Caco-2 (cell line): ENCODE measurements at regions not wholly inside any gene's neighbourhood (a gene's known extent, or its start where the extent isn't known, plus 50 kb on each side); places are given as distances from the start of the nearest gene placed in this dataset.

ENCODE experiments used
- BruUV-seq: library from RNA; stranded (reverse); fragments of 400-500 nt; replicated peaks from 2 replicates; lab custom pipeline; 2021; lab: Mats Ljungman, UMichigan
- CTCF ChIA-PET: fragments of 300-600 bp; sonication (Branson Sonifier 250); formaldehyde crosslinking; loops from one replicate; lab custom pipeline; 2022; ENCODE audit warnings: antibody characterized with exemption; lab: Charles Lee
- POLR2A ChIA-PET: fragments of 300-600 bp; sonication (Branson Sonifier 250); formaldehyde crosslinking; loops from one replicate; lab custom pipeline; 2022; ENCODE audit warnings: antibody characterized with exemption; lab: Charles Lee
- DNase-seq, 2 experiments: peaks; one replicate each; pipeline versions ENCODE4 v3.0.0 to v3.0.0-alpha.2; 2020 to 2022
- H3K27me3 ChIP-seq: replicated peaks from 2 replicates; pipeline ENCODE4 v1.6.0; 2011; ENCODE audit warnings: low read length; ENCODE audit not compliant: control insufficient read depth, insufficient read depth
- H3K36me3 ChIP-seq: 2 replicates; pipeline ENCODE4 v1.5.1; 2011; ENCODE audit warnings: low read length; ENCODE audit not compliant: control insufficient read depth, insufficient read depth
- H3K4me1 ChIP-seq: fragments of 250-450 bp; sonication (Bioruptor Pico); 2 replicates; pipeline ENCODE4 v1.5.1; 2020; ENCODE audit warnings: mild to moderate bottlenecking
- H3K4me3 ChIP-seq: 2 replicates; pipeline ENCODE4 v1.5.1; 2011; ENCODE audit warnings: low read depth, mild to moderate bottlenecking, control low read depth, low read length
- H3K9me3 ChIP-seq: fragments of 250-450 bp; sonication (Bioruptor Pico); 2 replicates; pipeline ENCODE4 v1.5.1; 2020; ENCODE audit warnings: mild to moderate bottlenecking, moderate library complexity
- H3K27ac Mint-ChIP-seq: one replicate; pipeline ENCODE4 v1.8.0; 2022; ENCODE audit warnings: mixed read lengths; ENCODE audit not compliant: unreplicated experiment
- H3K27me3 Mint-ChIP-seq: one replicate; pipeline ENCODE4 v1.8.0; 2022; ENCODE audit warnings: mixed read lengths; ENCODE audit not compliant: insufficient read depth, unreplicated experiment
- H3K36me3 Mint-ChIP-seq: one replicate; pipeline ENCODE4 v1.8.0; 2022; ENCODE audit warnings: mild to moderate bottlenecking, mixed read lengths; ENCODE audit not compliant: insufficient read depth, unreplicated experiment
- H3K4me1 Mint-ChIP-seq: one replicate; pipeline ENCODE4 v1.8.0; 2022; ENCODE audit warnings: low read depth, mixed read lengths; ENCODE audit not compliant: unreplicated experiment
- H3K4me3 Mint-ChIP-seq: one replicate; pipeline ENCODE4 v1.8.0; 2022; ENCODE audit warnings: mild to moderate bottlenecking, moderate library complexity, mixed read lengths; ENCODE audit not compliant: unreplicated experiment
- H3K9me3 Mint-ChIP-seq: one replicate; pipeline ENCODE4 v1.8.0; 2022; ENCODE audit warnings: mixed read lengths; ENCODE audit not compliant: unreplicated experiment
- intact Hi-C: fragments of 100-400 bp; cut with micrococcal nuclease; formaldehyde crosslinking; loops from one replicate; pipeline ENCODE4 v1.10.0; 2022; ENCODE audit not compliant: unreplicated experiment
- TF ChIP-seq, protein P1 (sequence below), 2 experiments: fragments of 200-600 bp in 1 of 2; IDR thresholded peaks; 1 replicate in 1 of 2; 2 replicates in 1 of 2; pipeline versions ENCODE4 v1.5.1 to v1.8.0; 2011 to 2022; ENCODE audit warnings: antibody characterized with exemption in 1 of 2, control low read depth in 1 of 2, inconsistent platforms in 1 of 2, low read depth in 1 of 2, low read length in 1 of 2, mild to moderate bottlenecking in 1 of 2, moderate library complexity in 1 of 2; ENCODE audit not compliant: insufficient read depth in 1 of 2, severe bottlenecking in 1 of 2, unreplicated experiment in 1 of 2

DNA sequence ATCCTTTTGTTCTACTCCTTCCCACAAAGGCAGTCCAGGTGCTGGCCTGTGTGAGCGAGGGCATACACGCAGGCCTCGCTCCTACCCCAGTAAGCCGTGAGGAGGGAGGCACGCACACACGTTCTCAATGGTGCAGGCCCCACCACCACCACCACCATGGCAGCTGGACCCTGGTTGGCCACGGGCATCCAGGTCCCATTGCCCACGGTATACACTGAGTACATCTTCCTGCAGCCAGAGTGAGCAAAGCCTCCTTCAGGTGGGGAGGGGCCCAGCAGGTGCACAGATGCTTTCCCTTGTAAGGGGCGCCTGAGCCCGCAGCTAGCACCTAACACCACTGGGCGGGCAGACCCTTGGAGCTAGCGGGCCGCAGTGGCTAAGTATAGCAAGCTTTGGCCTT lies 373.3 kb upstream of the MKI67 start:
- POLR2A ChIA-PET, result no interaction called here
- H3K27me3 Mint-ChIP-seq, result peaks cover 12% of the 10 kb centered on the region
- BruUV-seq, result no TSS peak

DNA sequence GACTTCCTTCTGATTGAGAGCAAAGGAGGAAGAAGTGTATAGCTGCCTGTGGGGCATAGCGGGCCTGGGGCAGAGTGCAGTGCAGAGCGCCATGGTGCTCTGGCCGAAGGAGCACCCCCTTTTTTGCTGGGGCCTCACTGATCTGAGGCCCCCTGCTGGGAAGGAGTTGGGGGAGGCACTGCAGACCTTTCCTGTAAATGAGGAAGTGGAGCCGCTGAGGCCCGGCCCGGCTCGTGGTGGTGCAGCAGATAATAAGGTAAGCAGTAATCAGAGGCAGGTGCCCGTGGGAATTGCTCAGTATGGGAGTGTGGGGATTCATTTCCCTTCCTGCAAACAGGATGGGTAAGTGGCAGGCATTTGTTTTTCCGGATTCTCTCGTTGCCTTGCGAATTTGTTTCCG lies 373.7 kb upstream of the MKI67 start:
- H3K27me3 Mint-ChIP-seq, result peaks cover 12% of the 10 kb centered on the region
- ChIA-PET POLR2A (no interaction called here), CTCF (no interaction called here)
- intact Hi-C loops, result no loop called here
- H3K4me3 ChIP-seq, result no peak overlapping the region
- no peaks in the 10 kb centered on the region for H3K4me1 Mint-ChIP-seq
- no TSS peak for BruUV-seq
- H3K36me3 Mint-ChIP-seq, result no peaks in the 10 kb centered on the region
- no peak overlapping the region for H3K4me3 Mint-ChIP-seq
- H3K27me3 ChIP-seq, result no peaks in the 10 kb centered on the region
- H3K4me1 ChIP-seq, result no peaks in the 10 kb centered on the region
- H3K9me3 ChIP-seq, result no peaks in the 10 kb centered on the region
- no peaks in the 10 kb centered on the region for H3K9me3 Mint-ChIP-seq
- H3K27ac Mint-ChIP-seq, result no peak overlapping the region
- no peak for DNase-seq
- H3K36me3 ChIP-seq, result no peaks in the 10 kb centered on the region
- TF ChIP-seq, protein P1, sequence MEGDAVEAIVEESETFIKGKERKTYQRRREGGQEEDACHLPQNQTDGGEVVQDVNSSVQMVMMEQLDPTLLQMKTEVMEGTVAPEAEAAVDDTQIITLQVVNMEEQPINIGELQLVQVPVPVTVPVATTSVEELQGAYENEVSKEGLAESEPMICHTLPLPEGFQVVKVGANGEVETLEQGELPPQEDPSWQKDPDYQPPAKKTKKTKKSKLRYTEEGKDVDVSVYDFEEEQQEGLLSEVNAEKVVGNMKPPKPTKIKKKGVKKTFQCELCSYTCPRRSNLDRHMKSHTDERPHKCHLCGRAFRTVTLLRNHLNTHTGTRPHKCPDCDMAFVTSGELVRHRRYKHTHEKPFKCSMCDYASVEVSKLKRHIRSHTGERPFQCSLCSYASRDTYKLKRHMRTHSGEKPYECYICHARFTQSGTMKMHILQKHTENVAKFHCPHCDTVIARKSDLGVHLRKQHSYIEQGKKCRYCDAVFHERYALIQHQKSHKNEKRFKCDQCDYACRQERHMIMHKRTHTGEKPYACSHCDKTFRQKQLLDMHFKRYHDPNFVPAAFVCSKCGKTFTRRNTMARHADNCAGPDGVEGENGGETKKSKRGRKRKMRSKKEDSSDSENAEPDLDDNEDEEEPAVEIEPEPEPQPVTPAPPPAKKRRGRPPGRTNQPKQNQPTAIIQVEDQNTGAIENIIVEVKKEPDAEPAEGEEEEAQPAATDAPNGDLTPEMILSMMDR (IDR thresholded peaks at IDR 0.05; ENCODE audit: insufficient read depth in 1 of 2, low read depth in 1 of 2, low read length in 1 of 2, severe bottlenecking in 1 of 2, unreplicated experiment in 1 of 2), result no peak

More for the DNA sequence above, 373.3 kb upstream of the MKI67 start:
- Histone ChIP-seq H3K36me3 (no peaks in the 10 kb centered on the region), H3K9me3 (no peaks in the 10 kb centered on the region), H3K27me3 (no peaks in the 10 kb centered on the region), H3K4me1 (no peaks in the 10 kb centered on the region), H3K4me3 (no peak overlapping the region)
- TF ChIP-seq, protein P1 (IDR thresholded peaks at IDR 0.05; ENCODE audit: insufficient read depth in 1 of 2, low read depth in 1 of 2, low read length in 1 of 2, severe bottlenecking in 1 of 2, unreplicated experiment in 1 of 2), result no peak
- Mint-ChIP-seq H3K9me3 (no peaks in the 10 kb centered on the region), H3K36me3 (no peaks in the 10 kb centered on the region), H3K27ac (no peak overlapping the region), H3K4me3 (no peak overlapping the region), H3K4me1 (no peaks in the 10 kb centered on the region)
- intact Hi-C loops, result no loop called here
- CTCF ChIA-PET, result no interaction called here
- DNase-seq, result no peak

DNA sequence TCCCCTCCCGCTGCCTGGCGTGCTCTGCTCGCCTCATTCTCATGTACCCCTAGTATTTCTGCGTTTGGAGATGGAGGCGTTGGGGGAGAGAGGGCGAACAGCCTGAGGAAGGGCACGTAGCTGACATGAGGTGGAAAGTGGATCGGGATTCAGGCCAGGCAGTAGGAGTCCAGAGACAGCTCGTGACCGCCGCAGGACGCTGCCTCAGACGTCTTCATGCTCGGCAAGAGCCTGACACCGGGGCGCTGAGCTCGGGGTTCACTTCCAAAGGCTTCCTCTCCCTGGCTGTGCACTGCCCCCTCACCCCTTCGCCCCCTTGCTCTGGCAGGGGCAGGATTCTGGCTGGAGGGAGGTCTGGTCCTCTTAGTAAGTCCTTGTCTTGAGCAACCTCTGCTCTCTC lies 374.4 kb upstream of the MKI67 start:
- H3K27me3 ChIP-seq, result no peaks in the 10 kb centered on the region

More for the DNA sequence above, 374.4 kb upstream of the MKI67 start:
- TF ChIP-seq, protein P1 (IDR thresholded peaks at IDR 0.05; ENCODE audit: insufficient read depth in 1 of 2, low read depth in 1 of 2, low read length in 1 of 2, severe bottlenecking in 1 of 2, unreplicated experiment in 1 of 2), result no peak
- intact Hi-C loops, result no loop called here
- no TSS peak for BruUV-seq
- no peak for DNase-seq
- no peaks in the 10 kb centered on the region for H3K4me1 ChIP-seq
- no peaks in the 10 kb centered on the region for H3K36me3 ChIP-seq
- ChIA-PET CTCF (no interaction called here), POLR2A (interaction anchor here (0.7 kb wide), 1 partner anchor 25 kb away, joined by 3 read pairs; no protein-coding TSS in a partner anchor)
- peaks cover 15% of the 10 kb centered on the region for H3K27me3 Mint-ChIP-seq
- H3K36me3 Mint-ChIP-seq, result no peaks in the 10 kb centered on the region
- H3K9me3 ChIP-seq, result no peaks in the 10 kb centered on the region
- no peaks in the 10 kb centered on the region for H3K9me3 Mint-ChIP-seq
- H3K4me3 Mint-ChIP-seq, result no peak overlapping the region
- no peaks in the 10 kb centered on the region for H3K4me1 Mint-ChIP-seq
- no peak overlapping the region for H3K27ac Mint-ChIP-seq
- H3K4me3 ChIP-seq, result no peak overlapping the region
